ENCODE measurements at regions not wholly inside any gene's neighbourhood (a gene's known extent, or its start where the extent isn't known, plus 50 kb on each side); places are given as distances from the start of the nearest gene placed in this dataset.
"Not testable (repeated sequence)": the region's sequence is repeated elsewhere in the genome, so short reads cannot be mapped to it uniquely, and the experiment has no call there.

- H3K4me3 ChIP-seq (replicated peaks in 1 of 2; ENCODE audit: low read depth in 2 of 2, low read length in 2 of 2): no peak overlapping the region
- TF ChIP-seq, protein P1, sequence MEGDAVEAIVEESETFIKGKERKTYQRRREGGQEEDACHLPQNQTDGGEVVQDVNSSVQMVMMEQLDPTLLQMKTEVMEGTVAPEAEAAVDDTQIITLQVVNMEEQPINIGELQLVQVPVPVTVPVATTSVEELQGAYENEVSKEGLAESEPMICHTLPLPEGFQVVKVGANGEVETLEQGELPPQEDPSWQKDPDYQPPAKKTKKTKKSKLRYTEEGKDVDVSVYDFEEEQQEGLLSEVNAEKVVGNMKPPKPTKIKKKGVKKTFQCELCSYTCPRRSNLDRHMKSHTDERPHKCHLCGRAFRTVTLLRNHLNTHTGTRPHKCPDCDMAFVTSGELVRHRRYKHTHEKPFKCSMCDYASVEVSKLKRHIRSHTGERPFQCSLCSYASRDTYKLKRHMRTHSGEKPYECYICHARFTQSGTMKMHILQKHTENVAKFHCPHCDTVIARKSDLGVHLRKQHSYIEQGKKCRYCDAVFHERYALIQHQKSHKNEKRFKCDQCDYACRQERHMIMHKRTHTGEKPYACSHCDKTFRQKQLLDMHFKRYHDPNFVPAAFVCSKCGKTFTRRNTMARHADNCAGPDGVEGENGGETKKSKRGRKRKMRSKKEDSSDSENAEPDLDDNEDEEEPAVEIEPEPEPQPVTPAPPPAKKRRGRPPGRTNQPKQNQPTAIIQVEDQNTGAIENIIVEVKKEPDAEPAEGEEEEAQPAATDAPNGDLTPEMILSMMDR (IDR thresholded peaks at IDR 0.05; ENCODE audit: low read depth, low read length): no peak
Measured at GRCh38 chr10:61052469-61053205, 108.7 kb upstream of the RHOBTB1 start.

DNA sequence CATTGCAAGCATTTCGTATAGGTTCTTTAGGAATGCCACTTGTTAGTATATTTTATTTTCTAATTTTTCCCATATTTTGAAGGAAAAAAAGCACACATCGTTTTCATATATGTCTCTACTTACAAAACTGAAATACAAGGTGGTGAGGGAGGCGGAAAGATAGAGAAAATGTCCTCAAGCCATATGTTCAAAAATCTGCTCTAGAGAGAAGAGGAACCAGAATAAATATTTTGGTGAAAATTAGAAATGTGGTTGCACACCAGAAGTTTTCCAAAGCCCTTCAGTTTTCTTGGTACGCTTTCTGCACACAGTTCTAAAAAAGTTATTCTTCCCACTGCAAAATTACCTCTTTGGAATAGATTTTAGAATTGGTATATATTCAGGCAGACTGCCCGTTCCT is 107.4 kb upstream of the RHOBTB1 start:
- H3K4me3 ChIP-seq (replicated peaks in 1 of 2; ENCODE audit: low read depth in 2 of 2, low read length in 2 of 2): no peak overlapping the region
- TF ChIP-seq, protein P1 (IDR thresholded peaks at IDR 0.05; ENCODE audit: low read depth, low read length): no peak
- no peak for DNase-seq (ENCODE audit: low read depth in 2 of 2)

More at GRCh38 chr10:61052469-61053205, 108.7 kb upstream of the RHOBTB1 start:
- DNase-seq (ENCODE audit: low read depth in 2 of 2): no peak

DNA sequence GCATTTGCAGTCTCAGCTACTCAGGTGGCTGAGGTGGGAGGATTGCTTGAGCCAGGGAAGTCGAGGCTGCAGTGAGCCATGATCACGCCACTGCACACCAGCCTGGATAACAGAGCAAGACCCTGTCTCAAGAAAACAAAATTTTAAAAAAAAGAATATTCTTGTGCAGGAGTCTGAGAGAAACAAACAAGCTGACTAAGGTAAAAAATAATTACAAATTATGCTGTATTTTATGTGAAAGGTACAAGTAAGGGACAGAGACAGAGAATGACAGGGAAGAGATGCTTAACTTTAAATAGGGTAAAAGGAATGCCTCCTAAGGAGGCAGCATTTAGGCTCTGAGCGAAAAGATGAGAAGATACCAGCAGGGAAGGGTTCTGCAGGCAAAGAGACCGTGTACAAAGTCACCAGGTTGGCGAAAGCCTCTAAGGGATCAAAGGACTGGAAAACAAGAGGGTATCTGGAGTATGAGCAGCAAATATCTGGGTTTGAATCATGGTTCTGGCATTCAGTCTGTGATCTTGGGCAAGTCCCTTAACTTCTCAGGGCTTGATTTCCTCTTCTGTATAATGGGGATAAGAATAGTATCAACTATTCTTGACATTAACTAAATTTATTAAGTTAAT is 106.2 kb upstream of the RHOBTB1 start:
- TF ChIP-seq, protein P1 (IDR thresholded peaks at IDR 0.05; ENCODE audit: low read depth, low read length): no peak
- DNase-seq (ENCODE audit: low read depth in 2 of 2): no peak

GRCh38 chr10:61049386-61049785 is 105.4 kb upstream of the RHOBTB1 start:
- TF ChIP-seq, protein P1 (IDR thresholded peaks at IDR 0.05; ENCODE audit: low read depth, low read length): no peak
- DNase-seq (ENCODE audit: low read depth in 2 of 2): no peak
- no peak overlapping the region for H3K4me3 ChIP-seq (replicated peaks in 1 of 2; ENCODE audit: low read depth in 2 of 2, low read length in 2 of 2)

More for the DNA sequence above, 106.2 kb upstream of the RHOBTB1 start:
- no peak overlapping the region for H3K4me3 ChIP-seq (replicated peaks in 1 of 2; ENCODE audit: low read depth in 2 of 2, low read length in 2 of 2)

GRCh38 chr10:61047788-61048560 is 104.0 kb upstream of the RHOBTB1 start:
- DNase-seq (ENCODE audit: low read depth in 2 of 2): no peak
- TF ChIP-seq, protein P1 (IDR thresholded peaks at IDR 0.05; ENCODE audit: low read depth, low read length): no peak
- no peak overlapping the region for H3K4me3 ChIP-seq (replicated peaks in 1 of 2; ENCODE audit: low read depth in 2 of 2, low read length in 2 of 2)

GRCh38 chr10:61047081-61047480 is 103.1 kb upstream of the RHOBTB1 start:
- TF ChIP-seq, protein P1 (IDR thresholded peaks at IDR 0.05; ENCODE audit: low read depth, low read length): no peak
- no peak for DNase-seq (ENCODE audit: low read depth in 2 of 2)
- no peak overlapping the region for H3K4me3 ChIP-seq (replicated peaks in 1 of 2; ENCODE audit: low read depth in 2 of 2, low read length in 2 of 2)

GRCh38 chr10:61045480-61045879 is 101.5 kb upstream of the RHOBTB1 start:
- not testable (repeated sequence) for DNase-seq (ENCODE audit: low read depth in 2 of 2)

More at GRCh38 chr10:61045480-61045879, 101.5 kb upstream of the RHOBTB1 start:
- H3K4me3 ChIP-seq (replicated peaks in 1 of 2; ENCODE audit: low read depth in 2 of 2, low read length in 2 of 2): not testable (repeated sequence)

Measured in cardiac fibroblast (primary cell).